Neural cell (in vitro differentiated cells): ENCODE measurements at regions not wholly inside any gene's neighbourhood (a gene's known extent, or its start where the extent isn't known, plus 50 kb on each side); places are given as distances from the start of the nearest gene placed in this dataset.

Experiments
- SMC3 ChIP-seq: fragments of 450-650 bp; conservative IDR thresholded peaks from 2 replicates; pipeline ENCODE4 v1.6.1; 2014; ENCODE audit warnings: antibody characterized with exemption, mild to moderate bottlenecking, moderate library complexity; ENCODE audit not compliant: poor library complexity
- TF ChIP-seq, protein P1 (sequence below): fragments of 450-650 bp; IDR thresholded peaks from 2 replicates; pipeline ENCODE4 v1.5.1; 2014; ENCODE audit warnings: antibody characterized with exemption, mild to moderate bottlenecking, moderate library complexity; ENCODE audit not compliant: poor library complexity, severe bottlenecking

DNA sequence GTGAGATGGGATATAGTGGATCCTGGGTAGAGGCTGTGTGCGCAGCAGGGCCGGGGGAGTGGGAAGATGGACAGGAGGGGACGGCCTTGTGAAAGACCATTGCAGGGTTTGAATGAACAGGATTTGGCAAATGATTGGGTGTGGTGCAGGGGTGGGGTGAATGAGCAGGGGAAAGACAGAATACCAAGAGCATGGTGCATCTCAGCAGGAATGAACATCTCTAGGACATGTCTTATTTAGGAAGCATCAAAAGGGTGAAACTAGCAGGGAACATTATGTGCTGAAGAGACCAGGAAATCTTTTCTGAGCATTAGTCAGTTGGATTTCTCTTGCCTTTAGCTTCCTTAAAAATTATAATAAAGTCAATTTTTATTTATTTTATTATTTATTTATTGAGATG lies 60.6 kb upstream of the SLC2A1 start:
- TF ChIP-seq SMC3, result no peak
- TF ChIP-seq, protein P1, sequence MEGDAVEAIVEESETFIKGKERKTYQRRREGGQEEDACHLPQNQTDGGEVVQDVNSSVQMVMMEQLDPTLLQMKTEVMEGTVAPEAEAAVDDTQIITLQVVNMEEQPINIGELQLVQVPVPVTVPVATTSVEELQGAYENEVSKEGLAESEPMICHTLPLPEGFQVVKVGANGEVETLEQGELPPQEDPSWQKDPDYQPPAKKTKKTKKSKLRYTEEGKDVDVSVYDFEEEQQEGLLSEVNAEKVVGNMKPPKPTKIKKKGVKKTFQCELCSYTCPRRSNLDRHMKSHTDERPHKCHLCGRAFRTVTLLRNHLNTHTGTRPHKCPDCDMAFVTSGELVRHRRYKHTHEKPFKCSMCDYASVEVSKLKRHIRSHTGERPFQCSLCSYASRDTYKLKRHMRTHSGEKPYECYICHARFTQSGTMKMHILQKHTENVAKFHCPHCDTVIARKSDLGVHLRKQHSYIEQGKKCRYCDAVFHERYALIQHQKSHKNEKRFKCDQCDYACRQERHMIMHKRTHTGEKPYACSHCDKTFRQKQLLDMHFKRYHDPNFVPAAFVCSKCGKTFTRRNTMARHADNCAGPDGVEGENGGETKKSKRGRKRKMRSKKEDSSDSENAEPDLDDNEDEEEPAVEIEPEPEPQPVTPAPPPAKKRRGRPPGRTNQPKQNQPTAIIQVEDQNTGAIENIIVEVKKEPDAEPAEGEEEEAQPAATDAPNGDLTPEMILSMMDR, result no peak
